GM04504 (cell line): ENCODE measurements at regions not wholly inside any gene's neighbourhood (a gene's known extent, or its start where the extent isn't known, plus 50 kb on each side); places are given as distances from the start of the nearest gene placed in this dataset.
"Not testable (repeated sequence)": the region's sequence is repeated elsewhere in the genome, so short reads cannot be mapped to it uniquely, and the experiment has no call there.

Experiments
- DNase-seq: peaks from one replicate; pipeline ENCODE4 v3.0.0-alpha.2; 2012; ENCODE audit warnings: low read depth

DNA sequence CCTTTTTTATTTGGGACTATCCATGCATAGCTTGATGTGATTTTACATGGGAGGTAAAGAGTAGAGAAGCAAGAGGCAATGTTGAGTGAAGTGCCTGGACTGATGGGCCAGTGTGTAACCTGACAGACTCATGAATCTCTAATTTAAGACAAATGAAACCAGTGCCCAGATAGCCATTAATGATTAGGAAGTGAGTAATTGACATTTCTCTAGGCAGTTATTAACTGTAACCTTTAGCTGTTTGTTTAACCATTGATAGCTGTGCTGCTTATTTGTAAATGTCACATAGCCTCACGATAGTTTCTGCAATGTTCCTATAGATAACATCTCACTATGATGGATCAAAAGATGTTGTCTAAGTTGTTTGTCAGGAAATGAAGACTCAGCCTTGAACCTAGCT is 1047.5 kb upstream of the SPRY2 start:
- DNase-seq = no peak

DNA sequence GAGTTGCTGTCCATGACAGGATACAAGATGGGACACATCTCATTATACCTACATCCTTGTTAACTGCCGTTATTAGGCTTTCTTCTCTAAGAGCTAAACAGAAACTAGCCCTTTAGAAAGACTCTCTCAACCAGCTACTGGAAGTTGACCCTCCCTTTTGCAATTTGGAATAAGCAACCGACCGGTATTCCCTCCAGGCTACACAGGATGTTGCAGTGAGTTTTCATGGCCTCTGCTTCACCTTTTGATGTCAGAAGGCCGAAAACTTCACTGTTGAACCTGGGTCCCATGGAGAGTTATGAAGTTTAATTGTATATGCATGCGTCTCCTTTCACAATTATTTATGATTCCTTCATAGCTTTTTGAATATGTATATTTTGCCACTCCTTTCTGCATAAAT is 1042.5 kb upstream of the SPRY2 start:
- DNase-seq = no peak

DNA sequence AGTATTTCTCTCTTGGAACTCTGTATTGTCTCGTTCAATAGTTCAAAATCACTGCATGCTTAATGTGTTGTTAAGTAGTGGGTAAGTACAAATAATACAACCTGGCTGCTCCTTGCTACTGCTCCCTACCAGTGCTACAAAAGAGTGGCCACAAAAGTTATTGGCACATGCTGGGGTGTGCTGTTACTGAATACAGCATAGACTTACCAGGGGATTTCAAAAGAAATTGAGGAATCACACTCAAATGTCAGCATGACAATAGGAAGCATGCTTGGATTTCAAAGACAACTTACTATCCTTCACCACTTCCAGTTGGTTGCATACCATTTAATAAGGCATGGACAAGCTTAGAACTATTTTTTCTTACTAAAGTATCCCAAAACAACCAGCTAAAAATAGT is 1041.3 kb upstream of the SPRY2 start:
- DNase-seq = no peak

DNA sequence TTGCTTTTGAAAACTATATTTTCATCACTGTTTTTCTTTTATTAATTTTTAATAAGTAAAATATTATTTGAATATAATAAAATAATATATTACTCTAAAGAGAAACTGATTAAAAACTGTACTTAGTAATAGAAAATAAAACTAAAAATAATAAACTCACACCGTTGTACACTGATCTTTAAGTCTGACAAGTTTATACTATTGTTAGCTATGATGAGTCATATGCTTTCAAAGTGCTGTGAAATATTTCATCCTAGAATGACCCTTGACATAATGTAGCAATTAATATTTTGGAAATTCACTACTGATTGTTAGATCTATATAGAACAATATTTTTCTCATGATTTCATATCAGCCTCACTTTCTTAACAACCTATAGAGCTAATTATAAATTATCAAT is 1040.6 kb upstream of the SPRY2 start:
- no peak for DNase-seq

DNA sequence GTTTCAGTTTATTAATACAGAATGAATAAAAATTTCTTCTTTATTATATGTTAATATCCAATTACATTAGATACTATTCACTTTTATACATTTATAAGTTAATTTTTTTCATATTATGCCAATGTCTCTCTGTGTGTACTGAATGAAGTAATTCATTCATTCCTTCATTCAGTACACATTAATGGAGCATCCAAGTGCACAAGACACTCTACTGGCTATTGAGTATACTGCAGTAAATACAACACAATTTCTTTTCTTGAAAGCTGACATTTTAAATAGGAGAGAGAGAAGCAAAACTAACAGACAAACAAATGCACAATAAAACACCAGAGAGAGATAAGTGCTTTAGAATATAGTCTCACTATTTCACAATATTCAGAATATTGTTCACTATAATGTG is 1038.3 kb upstream of the SPRY2 start:
- DNase-seq = no peak

DNA sequence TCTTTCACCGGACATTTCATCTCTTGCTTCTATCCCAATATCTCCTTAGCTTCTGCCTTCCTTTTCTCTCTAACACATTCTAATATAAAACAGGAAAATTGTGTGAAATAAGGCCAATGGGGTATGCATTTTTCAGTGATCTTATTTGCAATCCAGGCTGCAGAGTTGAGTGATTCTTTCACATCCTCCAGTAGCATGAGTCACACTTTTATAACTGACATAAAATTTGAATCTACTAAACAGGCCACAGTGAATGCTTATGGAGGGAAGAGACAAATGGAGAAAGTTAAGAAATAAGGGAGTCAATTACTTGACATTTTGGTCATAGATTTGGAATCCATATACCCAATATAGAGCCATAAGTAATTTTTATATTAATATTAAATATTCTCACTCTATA is 1037.0 kb upstream of the SPRY2 start:
- no peak for DNase-seq

DNA sequence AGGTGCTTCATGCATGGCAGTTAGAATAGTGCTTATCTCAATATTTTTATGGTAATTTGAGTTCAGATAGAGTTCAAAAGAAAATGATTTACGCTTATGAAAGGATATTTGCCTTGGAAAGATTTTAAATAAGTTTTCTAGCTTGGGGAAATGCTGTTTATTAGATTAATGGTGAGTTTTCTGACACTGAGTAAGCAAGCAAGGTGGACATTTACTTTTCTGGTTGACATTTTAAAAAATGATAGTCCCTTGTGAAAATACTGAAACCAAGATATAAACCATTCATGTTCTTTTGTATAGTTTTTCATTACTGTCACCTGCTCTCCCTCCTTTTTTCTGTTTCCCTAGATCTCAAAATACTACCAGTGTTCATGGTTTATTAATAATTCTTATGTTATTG is 1034.8 kb upstream of the SPRY2 start:
- DNase-seq = no peak

DNA sequence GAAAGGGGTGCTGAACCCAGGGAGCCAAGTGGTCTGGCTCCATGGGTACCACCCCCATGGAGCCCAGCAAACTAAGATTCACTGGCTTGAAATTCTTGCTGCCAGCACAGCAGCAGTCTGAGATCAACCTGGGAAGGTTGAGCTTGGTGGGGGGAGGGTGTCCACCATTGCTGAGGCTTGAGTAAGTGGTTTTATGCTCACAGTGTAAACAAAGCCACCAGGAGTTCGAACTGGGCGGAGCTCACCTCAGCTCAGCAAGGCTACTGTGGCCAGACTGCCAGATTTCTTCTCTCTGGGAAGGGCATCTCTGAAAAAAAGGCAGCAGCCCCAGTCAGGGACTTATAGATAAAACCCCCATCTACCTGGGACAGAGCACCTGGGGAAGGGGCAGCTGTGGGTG is 1021.8 kb upstream of the SPRY2 start:
- DNase-seq = not testable (repeated sequence)

DNA sequence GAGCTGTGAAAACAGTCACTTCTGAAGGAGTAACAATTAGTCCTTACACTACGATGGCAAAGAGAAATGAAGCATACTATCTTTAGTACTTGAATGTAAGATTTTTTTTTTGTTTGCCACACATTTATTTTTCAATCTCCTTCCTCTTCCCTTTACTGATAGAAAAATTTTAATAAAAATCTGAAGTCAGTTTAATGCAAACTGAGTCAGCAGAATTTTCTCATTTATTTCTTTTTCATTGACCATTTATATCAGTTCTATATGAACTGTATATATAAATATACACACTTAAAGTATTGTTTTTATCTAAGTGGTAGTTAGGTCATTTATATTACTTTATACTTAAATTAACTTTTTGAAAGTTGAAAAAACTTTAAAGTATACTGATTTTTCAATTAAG is 1009.1 kb upstream of the SPRY2 start:
- DNase-seq = no peak

DNA sequence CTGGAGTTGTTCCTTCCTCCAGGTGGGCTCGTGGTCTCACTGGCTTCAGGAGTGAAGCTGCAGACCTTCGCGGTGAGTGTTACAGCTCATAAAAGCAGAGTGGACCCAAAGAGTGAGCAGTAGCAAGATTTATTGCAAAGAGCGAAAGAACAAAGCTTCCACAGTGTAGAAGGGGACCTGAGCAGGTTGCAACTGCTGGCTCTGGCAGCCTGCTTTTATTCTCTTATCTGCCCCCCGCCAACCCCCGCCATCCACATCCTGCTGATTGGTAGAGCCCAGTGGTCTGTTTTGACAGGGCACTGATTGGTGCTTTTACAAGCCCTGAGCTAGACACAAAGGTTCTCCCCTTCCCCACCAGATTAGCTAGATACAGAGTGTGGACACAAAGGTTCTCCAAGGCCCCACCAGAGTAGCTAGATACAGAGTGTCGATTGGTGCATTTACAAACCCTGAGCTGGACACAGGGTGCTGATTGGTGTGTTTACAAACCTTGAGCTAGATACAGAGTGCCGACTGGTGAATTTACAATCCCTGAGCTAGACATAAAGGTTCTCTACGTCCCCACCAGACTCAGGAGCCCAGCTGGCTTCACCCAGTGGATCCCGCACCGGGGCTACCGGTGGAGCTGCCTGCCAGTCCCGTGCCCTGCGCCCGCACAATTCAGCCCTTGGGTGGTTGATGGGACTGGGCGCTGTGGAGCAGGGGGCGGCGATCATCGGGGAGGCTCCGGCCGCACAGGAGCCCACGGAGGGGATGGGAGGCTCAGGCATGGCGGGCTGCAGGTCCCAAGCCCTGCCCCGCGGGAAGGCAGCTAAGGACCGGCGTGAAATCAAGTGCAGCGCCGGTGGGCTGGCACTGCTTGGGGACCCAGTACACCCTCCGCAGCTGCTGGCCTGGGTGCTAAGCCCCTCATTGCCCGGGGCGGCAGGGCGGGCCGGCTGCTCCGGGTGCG is 999.5 kb upstream of the SPRY2 start:
- DNase-seq = not testable (repeated sequence)

DNA sequence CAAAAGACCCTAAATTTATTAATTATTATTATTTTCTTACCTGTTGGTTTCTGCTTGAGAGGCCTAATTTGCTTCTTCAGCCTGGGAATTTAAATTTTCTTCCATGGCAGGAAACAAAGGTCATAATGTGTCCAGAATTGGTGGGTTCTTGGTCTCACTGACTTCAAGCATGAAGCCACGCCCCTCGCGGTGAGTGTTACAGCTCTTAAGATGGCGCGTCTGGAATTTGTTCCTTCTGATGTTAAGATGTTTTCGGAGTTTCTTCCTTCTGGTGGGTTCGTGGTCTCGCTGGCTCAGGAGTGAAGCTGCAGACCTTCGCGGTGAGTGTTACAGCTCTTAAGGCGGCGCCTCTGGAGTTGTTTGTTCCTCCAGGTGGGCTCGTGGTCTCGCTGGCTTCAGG is 998.7 kb upstream of the SPRY2 start:
- DNase-seq = not testable (repeated sequence)

DNA sequence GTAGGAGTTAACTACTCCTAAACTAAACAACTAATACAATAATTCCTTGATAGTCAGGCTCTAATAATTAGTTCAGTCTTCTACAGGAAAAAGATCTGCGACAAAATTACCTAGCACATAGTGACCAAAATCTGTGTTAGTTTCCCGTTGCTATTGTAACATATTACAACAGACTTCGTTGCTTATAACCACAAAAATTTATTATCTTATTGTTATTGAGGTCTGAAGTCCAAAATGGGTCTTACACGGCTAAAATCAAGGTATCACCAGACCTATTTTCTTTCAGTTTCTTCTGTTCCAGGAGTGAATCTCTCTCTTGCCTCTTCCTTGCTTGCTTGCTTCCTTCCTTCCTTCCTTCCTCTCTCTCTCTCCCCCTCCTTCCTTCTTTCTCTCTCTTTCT is 993.6 kb upstream of the SPRY2 start:
- no peak for DNase-seq

DNA sequence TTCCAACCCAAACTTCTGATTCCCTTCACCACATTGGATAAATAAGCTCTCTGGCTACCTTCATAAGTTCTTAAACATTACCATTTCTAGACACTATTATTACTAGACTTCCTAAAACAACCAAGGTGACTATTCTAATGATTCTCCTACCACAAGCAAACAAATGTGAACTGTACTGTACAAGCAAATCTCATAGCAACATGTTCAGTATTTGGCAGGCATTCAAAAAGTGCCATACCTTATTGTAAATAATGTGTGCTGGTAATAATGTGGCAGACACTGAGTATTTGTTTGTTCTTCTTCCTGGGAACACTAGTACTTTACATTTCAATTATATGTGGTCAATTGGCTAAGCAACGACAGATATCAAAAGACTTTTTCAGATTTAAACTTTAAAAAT is 986.0 kb upstream of the SPRY2 start:
- no peak for DNase-seq

DNA sequence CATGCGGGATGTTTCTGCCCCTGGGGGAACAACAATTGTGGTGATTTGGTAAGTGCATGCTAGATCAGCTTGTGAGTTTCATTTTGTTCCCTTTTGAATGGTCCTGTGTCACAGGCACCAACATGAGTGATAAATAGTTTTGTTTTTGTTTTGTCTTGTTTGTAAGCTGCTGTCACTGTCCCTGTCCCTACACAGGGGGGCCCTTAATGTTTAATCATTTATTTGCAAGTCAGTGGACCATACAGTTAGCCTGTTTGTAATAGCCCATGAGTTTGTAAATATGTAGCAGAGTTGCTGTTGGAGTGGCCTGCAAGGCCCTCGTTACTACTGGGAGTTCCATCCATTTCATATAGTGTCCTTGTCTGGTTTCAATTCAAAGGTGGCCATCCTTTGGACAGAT is 979.6 kb upstream of the SPRY2 start:
- DNase-seq = no peak

DNA sequence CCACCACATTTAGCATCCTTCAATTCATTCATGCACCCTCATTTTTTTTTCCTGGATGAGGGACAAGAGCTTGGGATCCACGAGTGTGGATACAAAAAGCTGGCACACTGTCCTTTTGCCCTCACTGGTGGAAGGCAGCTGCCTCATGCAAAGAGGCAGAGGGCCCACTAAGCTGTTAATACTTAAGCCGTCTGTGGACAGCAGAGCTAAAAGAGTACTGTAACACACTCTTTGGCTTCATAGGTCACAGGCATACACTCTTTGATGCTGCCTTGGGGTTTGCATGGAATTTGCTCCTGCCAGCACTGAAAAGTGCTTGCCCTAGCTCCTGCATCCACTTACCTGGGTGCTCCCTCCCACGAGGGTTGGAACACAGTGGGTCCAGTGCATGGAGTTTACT is 978.4 kb upstream of the SPRY2 start:
- DNase-seq = no peak

DNA sequence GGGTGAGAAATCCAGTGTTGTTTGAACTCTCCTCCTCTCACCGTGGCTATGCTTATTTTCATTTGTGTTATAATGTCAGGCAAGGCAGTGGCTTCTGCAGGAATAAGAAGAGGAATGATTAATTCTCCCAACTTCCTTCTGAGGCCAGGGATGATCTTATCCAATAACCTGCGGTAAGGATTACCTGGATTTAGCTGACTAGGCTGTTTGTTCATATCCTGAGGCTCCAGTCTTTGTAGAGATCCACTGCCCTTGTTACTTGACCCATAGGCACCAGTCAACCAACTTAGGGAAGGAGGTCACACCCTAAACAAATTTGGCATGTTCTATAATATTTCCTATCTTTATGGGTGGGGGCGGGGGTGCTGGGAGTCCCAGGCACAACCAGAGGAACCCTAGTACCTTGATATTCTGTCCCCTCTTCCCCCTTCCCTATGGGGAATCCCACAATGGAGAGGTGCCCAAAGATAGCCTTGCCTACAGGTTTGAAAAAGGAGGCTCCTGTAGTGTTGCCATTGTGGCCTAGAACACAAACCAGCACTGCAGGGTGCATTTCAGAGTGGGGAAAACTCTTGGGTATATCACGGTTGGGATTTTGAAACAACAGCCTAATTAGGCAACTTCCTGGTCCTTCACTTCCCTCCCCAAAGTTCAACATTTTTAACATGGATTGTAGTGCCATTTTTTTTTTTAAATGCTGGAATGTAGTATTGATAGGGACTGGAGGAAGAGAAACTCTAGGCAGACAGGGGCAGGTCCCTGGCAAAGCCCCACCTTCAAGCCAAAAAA is 977.5 kb upstream of the SPRY2 start:
- DNase-seq = no peak

DNA sequence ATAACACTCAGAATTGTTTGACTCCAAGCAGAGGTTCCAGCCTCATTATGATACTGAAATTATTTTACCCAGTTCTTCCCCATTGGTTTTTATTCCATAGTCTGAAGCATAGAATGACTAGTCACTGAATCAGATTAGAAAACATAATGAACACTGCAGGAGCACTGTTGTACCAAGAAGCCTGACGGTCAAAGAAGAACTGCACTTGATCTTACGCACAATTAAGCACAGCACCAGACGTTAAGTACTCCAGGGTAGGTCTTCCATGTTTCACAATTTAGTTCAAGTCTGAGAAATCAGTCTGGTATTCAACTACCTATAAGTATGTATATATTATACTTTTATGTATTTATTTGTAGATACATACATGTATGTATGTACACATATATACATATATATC is 973.5 kb upstream of the SPRY2 start:
- no peak for DNase-seq

DNA sequence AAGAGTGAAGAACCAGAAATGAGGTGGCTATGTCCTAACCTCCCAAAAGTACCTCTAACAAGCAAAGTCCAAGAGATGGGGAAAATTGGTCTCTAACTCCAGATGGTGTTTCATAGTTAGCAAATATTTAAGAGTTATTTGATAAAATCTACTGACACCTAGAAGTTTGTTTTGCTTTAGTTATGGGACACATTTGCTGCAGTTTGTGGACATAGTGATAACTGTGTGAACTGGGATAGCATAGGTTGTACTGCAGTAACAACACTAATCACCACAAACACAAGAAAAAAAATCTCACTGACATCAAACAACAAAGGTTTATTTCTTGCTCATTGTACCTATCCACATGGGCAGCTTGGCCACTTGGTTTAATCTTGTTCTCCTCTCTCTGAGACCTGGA is 965.0 kb upstream of the SPRY2 start:
- DNase-seq = no peak

DNA sequence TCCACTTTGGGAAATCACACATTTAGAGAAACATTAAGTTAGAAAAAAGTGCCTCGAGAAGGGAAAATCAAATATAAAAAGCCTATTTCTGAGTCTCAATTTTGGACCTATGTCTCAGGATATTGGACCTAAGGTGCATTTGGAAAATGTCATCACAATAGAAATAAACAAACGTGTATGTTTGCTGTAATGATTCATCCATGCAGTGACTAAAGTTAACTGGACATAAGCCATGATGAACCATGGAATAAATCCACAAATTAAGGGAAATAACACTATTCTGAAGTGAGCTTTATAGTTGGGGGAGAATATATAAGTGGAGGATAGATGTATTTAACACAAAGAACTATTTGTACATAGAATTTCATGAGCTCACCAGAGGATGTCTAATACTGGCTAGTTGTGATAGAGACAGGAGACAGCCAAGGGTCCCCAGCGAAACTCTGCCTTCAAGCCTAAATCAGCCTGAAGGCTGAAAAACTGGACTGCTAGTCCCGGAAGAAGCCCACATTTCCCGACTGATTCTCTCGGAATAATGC is 963.3 kb upstream of the SPRY2 start:
- DNase-seq = no peak

DNA sequence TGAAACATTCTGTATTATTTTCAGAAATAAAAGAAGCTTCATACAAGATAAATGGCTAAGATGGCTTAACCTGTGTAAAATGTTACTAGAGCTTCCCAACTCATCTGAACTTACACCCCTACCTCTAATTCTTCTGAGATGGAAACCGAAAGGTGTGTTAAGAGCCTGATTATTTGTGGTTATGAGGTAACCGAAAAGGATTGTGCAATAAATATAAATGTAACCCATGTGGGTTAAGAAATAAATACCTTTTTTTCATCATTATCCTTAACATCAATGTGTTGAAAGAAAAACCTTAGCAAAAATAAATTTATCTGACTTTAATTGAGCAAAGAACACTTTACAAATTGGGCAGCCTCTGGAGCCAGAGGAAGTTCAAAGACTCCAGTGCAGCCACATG is 961.8 kb upstream of the SPRY2 start:
- no peak for DNase-seq

DNA sequence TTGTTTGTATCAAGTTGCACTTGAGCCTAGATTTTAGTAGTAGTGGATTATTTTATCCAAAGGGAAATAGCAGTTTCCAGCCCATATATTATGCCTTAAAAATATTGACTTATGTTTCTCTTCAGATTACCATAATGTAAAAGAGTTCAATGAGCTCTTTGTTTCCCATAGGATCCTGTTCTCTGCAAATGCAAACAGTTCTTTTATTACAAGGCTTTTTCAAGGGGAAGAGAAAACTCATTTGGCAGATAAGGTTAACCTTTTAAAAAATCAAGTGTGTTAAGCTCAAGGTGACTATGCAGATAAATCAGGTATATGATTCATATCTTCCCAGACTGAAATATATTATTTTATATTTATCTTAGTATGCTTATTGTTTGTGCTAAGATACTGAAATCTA is 961.2 kb upstream of the SPRY2 start:
- no peak for DNase-seq

DNA sequence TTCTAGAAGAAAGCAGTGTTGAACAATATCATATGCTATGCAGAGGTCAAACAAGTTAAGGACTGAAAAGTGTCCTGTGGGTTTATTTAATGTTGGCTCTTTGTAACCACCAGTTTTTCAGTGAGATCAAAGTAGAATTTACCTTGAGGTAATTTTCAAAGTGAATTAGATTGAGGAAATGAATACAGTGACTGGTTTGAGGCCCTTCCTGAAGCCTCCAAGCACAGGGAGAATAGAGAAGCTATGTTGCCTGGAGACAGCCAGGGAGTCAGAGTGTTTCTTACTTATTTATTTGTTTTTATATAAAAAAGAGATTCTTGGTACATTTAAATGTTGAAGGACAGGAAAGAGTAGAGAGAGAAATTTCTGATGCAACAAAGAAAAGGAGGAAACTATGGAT is 954.3 kb upstream of the SPRY2 start:
- no peak for DNase-seq

DNA sequence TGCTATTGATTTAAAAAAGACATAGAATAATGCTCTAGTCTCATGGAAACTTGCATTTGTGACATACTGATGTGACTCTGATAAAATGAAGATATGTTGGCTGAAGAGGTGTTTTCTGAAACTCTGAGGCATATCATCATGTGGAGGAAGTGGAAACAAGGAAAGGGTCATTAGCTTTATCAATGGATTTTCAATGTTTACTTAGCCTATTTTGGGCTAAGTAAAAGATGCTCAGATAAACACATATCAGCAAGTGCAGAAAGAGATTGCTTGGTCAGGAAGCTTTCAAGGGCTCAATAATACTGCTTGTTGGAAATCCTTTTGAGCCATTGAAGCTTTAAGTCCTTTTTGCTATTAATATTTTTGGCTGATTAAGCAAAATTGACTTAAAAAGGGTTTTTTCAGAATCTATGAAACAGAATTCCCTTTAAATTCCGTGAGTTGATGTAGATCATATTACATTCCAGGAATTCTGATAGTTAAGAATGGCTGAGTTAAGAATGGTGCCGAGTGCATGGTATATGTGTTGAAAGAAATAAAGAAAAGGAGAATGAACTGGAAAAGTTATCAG is 952.8 kb upstream of the SPRY2 start:
- DNase-seq = no peak
